GM13977 (cell line): ENCODE measurements at regions not wholly inside any gene's neighbourhood (a gene's known extent, or its start where the extent isn't known, plus 50 kb on each side); places are given as distances from the start of the nearest gene placed in this dataset.

Source experiments
- DNase-seq: peaks from one replicate; pipeline ENCODE4 v3.0.0; 2012; ENCODE audit warnings: low spot score
- CTCF ChIP-seq: IDR thresholded peaks from 2 replicates; pipeline ENCODE4 v1.5.1; 2012; ENCODE audit warnings: mild to moderate bottlenecking, control low read depth; ENCODE audit not compliant: insufficient read depth; ENCODE audit errors: extremely low read depth, missing control alignments
- in situ Hi-C: fragments of 300-500 bp; cut with MboI; formaldehyde crosslinking; loops from one replicate; pipeline ENCODE4 v1.12.0; 2022; ENCODE audit warnings: low sequenced_read_pairs, low pct_unique_long_range_greater_than_20kb, mixed read lengths, inconsistent platforms; ENCODE audit not compliant: unreplicated experiment

GRCh38 chr3:74542441-74542840 is 72.0 kb downstream of the CNTN3 start:
- in situ Hi-C loops = no loop called here
- TF ChIP-seq CTCF = no peak
- no peak for DNase-seq

DNA sequence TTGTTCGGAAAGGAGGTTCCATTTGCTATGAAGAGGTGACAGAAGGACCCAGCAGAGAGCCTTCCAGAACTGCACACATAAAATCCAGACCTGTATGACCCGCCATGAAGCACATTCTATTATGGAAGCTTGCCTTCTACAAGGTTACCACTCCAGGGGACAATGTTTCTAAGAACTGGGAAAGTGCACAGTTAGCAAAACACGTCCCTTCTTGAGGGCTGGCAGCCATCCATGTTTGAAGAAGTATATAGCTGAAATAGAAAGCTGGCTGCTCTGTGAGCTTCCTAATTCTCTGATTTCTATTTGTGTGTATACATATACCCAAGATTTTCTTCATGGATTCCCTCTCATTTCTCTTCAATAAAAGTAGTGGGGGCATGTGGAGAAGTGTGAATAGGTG is 74.6 kb downstream of the CNTN3 start:
- no peak for DNase-seq
- in situ Hi-C loops = no loop called here
- no peak for TF ChIP-seq CTCF

DNA sequence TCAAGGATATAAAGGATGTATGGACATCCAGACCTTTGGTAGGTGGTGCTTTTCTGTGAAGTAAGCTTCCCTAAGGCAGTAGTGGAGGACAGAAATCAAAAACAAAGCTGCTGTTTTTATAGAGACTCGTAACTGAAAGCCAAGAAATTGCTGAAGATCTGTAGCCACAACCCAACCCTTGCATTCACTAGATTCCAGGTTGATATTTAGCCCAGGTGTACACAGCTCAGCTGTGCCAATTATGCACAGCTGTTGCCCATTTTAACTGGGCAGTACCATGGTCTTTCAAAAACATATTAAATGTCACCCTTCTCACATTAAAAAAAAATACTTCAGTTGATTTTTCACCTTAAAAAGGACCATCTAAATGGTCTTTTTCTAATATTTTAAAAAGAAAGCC is 75.8 kb downstream of the CNTN3 start:
- in situ Hi-C loops = no loop called here
- no peak for DNase-seq
- no peak for TF ChIP-seq CTCF

GRCh38 chr3:74537857-74538256 is 76.6 kb downstream of the CNTN3 start:
- no peak for DNase-seq
- in situ Hi-C loops = no loop called here
- no peak for TF ChIP-seq CTCF

DNA sequence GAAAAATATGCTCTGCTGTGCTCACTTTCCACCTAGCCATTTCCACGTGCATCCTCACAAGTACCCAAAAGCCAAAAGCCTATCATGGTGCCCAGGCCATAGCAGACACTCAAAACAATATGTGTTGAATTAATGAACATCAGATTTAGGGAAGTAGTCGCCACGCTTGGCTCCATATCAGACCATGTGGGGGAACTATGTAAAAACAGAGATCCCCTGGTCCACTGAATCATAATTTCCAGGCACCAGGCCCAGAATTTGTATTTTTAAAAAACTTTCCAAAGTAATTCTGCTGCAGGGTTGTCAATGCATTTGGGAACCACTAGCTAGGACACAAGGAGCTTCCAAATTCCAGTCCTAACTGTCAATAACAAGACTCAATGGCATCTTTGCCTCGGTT is 77.3 kb downstream of the CNTN3 start:
- in situ Hi-C loops = no loop called here
- DNase-seq = no peak
- no peak for TF ChIP-seq CTCF

DNA sequence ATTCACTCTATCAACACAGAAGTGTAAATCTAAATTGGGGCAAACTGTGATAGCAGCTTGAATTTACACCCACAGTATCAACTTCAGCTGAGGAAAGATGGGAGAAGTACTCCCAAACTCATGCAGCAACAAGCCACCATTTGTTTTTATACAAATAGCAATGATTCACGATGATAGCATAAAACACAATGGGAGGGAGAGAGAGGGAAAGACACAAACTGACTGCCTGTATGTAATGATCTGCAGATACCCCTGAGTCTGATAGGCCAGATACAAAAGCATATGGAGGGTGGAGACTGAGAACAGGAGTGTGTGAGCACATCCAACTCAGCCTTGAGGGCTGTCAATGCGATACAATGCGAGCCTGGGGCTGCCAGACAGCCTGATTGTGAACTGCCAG is 79.2 kb downstream of the CNTN3 start:
- in situ Hi-C loops = no loop called here
- DNase-seq = no peak
- no peak for TF ChIP-seq CTCF

DNA sequence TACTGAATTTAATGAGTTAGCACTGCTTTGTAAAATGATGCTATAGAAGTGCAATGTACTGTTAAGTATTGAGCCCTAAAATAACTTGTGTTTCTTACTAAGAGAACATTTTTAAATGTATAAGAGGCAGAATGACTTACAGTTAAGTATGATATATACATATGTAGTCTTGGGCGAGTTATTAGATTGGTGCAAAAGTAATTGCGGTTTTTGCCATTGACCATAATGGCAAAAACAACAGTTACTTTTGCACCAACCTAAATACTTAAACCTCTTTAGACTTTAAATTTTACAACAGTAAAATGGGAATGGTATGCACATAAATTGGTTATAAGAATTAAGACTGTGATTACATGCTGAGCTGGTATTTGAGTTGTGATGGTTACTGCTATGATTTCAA is 79.8 kb downstream of the CNTN3 start:
- TF ChIP-seq CTCF = no peak
- in situ Hi-C loops = no loop called here
- no peak for DNase-seq
